PC-9 (cell line): ENCODE measurements at regions not wholly inside any gene's neighbourhood (a gene's known extent, or its start where the extent isn't known, plus 50 kb on each side); places are given as distances from the start of the nearest gene placed in this dataset.

Experiments used
- CTCF ChIP-seq: fragments of 200-600 bp; sonication (generic); conservative IDR thresholded peaks from 2 replicates; pipeline ENCODE4 v1.6.1; 2017; ENCODE audit warnings: mixed run types, antibody characterized with exemption, mild to moderate bottlenecking, moderate library complexity
- EZH2 ChIP-seq: fragments of 200-600 bp; sonication (generic); IDR thresholded peaks from 2 replicates; pipeline ENCODE4 v1.8.0; 2017; ENCODE audit warnings: antibody characterized with exemption, low read depth

DNA sequence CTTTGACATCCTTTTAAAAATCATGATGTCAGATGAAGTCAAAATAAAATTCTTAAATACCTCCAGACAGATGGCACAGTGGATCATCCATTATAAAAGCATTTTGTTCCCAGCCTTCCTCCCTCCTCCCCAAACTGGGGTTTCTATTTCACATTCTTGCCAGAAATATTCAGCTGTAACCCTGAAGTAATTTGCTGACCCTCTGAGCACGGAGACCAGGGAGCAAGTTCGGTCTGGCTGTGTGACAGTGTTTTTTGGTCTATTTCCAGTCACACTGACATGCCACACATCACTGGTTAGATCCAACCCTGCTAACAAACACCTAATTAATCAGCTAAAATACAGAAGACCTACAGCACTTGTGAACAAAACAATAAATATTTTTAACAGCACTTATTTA, 126.2 kb upstream of the DMRT1 start:
- TF ChIP-seq CTCF (no peak), EZH2 (no peak)
